HG02759 (cell line): ENCODE measurements at regions not wholly inside any gene's neighbourhood (a gene's known extent, or its start where the extent isn't known, plus 50 kb on each side); places are given as distances from the start of the nearest gene placed in this dataset.

Source experiments
- ATAC-seq: cut with Tn5 transposase; IDR thresholded peaks from one replicate; pipeline ENCODE4 v1.9.1; 2021; ENCODE audit warnings: mild to moderate bottlenecking, moderate library complexity; ENCODE audit not compliant: unreplicated experiment

DNA sequence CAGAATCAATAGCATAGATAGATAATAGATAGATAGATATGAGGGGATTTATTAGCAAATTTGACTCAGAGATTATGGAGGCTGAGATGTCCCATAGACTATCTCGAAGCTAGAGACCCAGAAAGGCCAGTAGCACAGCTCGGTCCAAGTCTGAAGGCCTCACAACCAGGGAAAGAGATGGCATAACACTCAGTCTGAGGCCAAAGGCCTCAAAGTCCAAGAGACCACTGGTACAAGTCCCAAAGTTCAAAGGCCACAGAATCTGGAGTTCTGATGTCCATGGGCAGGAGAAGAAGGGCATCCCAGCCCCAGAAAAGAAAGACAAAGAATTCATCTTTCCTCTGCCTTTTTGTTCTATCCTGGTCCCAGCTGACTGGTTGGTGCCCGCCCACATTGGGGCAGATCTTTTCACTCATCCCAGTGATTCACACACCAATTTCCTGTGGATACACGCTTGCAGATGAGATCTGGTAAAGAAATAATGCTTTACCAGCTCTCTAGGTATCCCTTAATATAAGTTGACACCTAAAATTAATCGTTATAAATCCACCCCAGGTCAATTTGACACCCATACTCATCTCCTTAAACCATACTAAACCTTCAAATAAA is 127.8 kb upstream of the FBN2 start:
- no peak for ATAC-seq

DNA sequence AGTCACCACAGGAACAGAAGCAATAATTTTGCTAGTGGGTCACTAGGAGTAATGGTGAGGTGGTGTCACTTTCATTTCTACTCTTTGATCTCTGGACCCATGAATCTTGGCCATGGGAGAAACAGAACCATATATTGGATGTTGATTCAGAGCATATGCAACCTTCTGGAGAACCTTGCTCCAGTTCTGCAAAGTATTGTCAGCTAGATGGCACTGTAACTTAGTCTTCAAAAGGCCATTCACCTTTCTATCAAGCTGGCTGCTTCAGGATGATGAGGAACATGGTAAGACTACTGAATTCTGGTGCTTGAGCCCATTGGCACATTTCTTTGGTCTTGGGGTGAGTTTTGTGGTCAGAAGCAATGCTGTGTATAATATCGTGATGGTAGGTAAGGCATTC is 129.1 kb upstream of the FBN2 start:
- no peak for ATAC-seq

DNA sequence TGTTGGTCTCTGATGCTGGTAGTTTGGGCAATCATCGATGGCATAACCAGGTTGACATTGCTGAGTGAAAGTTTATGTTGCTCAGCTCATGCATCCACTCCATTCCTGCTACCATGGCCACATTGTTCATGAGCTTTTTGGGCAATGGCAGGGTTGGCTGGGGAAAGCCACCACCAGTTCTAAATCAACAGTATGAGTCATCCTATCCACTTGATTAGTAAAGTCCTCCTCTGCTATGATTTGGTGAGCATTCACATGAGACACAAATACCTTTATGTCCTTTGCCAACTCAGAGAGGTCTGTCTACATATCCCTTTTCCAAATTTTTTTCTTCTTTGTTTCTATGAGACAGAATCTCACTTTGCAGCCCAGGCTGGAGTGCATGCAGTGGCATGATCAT is 129.7 kb upstream of the FBN2 start:
- ATAC-seq, result no peak

DNA sequence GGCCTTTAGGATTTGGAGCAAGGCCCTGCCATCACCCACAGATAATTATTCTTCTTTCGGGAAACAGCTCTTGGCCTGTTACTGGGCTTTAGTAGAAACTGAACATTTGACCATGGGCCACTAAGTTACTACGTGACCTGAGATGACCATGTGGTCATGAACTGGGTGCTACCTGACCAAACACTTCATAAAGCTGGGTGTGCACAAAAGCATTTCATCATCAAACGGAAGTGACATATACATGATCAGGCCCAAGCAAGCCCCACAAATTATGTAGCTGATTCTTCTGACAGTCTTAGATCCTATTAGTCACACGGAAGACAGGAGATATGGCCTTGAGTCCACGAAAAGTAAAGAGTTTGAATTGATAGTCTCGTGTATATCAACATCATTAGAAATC is 130.9 kb upstream of the FBN2 start:
- no peak for ATAC-seq

DNA sequence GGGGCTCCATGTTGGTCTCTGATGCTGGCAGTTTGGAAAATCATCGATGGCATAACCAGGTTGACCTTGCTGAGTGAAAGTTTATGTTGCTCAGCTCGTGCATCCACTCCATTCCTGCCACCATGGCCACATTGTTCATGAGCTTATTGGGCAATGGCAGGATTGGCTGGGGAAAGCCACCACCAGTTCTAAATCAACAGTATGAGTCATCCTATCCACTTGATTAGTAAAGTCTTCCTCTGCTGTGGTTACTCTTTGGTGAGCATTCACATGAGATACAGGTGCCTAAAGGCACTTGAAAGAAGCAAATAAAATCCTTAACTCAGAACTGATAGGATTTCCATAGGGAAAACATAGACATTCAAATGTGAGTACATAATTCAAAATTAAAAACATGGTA is 131.8 kb upstream of the FBN2 start:
- peak; percentile 56 for ATAC-seq

DNA sequence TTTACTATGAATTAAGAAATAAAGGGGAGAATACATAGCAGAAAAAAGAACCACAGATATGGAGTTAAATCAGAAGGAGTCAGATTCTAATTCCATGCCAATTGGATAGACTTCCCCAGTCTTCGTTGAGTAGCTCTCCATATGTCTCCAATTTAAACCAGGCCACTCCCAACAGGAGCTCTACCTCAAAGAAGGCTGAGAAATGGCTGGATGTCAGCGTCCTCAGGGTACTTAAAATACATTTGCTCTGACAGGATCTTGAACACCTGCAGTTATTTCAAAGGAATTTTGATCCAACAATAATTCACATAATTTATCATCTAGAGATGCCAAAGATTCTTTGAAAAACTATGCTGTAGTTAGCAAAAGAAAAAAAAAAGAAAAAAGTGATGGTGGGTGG is 133.9 kb upstream of the FBN2 start:
- ATAC-seq, result no peak

DNA sequence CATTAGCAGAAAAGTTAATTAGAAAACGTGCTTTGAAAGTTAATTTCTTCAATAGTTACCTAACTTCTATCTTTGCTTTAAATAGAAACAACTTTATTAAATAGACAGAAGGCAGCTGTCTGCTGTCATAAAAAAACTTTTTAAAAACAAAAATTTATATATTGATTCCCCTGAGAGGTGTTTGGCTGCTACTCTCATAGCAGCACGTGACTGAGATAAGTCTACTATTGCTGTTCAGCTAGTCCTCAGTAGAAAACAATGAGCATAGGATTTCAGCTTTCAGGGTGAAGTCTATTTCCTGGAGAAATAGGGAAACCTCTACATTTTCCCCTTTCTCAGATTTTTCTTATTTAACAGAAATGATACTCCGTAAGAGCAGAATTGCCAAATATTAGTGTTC is 135.0 kb upstream of the FBN2 start:
- ATAC-seq, result no peak

DNA sequence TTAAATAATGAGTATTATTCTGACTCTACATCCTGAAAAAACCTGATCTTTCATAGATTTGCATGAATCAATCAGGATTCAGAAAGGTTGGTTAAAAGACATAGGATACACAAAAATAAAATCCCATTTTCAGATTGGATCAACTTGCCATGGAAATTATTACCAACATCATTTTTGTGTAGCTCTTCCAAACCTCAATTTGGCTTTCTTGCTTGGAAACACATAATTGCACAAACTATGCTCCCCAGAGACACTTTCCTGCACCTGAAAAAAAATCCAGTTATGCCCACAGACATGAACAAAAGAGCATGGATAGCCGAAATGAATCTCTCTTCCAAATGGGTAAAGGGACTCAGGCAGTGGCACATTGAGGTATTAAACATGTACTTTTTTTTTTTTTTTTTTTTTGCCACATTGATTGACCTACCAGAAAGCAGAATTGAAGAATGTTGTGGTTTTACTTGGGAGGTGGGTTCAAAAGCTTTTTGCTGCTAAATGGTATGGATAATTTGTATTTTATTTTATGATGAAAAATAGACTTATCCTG is 135.4 kb upstream of the FBN2 start:
- ATAC-seq, result no peak

DNA sequence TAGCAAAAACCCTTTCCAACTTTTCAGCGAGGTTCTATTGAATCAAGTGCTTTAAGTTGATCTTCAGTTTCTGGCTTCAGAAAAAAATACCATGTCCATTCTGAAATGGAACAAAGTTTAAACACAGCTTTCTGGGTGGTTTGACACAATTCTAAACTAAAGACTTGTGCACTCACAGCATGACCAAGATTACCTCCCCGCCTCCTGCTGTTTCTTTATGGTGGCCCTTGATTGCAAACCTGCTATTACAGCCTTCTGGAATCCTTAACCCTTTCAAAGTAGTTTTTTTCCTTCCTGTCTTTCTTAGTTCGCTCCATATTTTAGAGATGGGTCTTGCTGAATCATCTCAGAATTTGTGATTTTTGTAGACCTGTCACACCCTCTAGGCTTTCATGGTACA is 135.9 kb upstream of the FBN2 start:
- no peak for ATAC-seq

DNA sequence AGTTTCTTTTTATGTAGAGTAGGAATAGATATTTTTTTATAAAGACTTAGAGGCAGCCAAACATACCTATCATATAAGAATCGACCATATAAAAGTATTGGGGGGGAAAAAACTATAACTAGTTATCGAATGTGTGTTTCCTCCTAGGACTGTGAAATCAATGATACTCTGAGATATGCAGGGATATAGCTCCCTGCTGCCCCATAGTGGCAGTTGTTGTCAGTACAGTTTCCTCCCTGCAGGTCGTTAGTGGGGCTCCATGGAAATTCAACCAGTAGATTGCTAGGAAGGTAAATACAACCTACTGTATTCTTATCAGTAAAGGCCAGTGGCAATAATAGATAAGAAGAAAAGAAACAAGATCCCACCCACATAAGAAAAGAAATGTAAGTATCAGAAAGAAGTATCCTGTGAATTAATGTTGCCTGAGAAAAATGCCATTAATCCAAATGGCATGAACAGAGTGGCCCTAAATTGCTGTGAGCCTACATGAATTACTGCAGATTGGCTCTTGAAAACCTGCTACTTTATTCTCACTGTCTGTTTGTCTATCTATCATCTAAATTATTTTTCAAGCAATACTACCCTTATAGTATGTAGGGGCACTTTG is 136.9 kb upstream of the FBN2 start:
- ATAC-seq, result peak; percentile 96

DNA sequence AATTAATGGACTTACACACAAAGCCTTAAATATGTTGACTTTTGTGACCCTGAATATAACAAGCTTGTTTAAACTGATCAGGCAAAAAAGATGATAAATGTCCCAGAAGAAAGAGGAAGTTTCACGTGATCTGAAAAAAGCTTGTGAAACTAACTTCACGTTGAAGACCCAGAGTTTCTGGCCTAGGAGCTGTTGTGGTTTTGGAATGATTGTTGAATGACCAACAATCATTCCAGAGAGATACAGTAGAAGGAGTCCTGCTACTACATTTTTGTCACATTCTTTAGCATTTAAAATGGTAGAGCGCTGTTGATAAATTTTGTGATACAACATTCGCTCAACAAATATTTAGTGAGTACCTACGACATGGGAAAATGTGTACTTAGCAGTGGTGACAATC is 143.1 kb upstream of the FBN2 start:
- ATAC-seq, result no peak

DNA sequence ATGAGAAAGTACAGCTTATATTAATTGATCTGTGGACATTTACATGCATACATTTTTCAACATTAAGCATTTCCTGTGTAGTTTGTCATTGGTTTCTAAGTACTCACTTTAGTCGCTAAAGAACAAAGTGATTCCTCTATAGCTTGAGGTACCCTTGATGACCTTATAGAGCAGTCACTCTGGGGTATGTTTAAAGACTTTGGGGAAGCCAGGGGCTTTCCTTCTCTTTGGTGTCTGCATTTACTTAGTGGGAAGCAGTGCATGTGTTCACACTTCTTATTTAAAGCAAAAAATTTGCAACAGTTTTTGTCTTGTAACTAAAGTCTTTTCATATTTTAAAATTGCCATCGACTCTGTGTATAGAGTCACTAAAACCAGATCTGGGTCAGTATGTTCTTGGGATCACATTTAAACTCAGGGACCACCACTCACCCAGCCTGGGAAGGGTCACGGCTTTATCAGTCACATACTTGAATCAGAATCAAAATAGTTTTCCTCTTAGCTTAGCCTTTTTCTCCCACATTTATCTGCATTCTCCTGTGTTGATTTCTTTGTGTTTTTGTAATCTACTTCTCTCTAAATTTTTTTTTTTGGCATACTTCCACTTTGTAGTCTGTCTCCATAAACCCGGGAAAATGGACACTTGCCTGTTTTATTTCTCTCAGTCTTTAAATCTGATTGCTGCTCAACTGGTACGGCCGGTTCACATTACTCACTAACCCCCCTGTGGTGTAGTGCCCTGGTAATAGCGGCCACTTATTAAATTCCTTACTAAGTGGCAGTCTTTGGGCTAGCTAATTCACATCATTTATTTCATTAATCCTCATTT is 143.9 kb upstream of the FBN2 start:
- ATAC-seq, result no peak

DNA sequence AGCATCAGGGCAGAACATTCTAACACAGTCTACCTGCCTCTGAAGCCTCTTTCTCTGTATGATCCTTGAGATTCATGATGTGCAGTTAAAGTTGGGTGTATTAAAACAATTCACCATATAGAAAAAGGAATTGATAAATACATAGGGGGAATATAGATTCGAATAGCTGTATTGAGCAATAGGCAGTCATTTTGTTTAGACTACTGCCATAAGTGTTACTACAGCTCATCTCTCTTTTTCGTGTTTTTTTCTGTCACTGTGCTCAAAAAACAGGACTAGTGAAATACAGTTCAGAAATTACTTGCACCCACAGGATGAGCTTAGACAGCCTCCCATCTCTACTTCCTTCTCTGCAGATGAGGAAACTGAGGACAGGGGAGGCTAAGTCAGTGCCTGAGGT is 144.6 kb upstream of the FBN2 start:
- no peak for ATAC-seq

DNA sequence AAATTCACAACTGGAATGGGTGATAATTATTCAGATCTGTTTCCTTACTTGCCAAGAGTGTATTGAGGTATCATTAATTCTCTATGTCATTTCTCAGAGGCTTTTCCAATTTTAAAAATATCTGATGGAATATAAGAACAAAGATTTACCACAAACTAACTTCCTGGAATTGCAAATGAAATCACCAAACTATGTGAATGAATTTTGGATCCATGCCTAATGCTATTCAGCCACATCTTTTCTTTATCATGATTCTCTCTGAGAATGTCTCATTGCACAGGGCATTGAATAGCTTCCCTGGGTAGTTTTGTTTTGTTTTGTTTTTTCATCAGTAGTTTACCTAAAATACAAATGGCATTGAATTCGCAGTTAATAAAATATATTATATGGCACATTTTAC is 146.9 kb upstream of the FBN2 start:
- ATAC-seq, result no peak

DNA sequence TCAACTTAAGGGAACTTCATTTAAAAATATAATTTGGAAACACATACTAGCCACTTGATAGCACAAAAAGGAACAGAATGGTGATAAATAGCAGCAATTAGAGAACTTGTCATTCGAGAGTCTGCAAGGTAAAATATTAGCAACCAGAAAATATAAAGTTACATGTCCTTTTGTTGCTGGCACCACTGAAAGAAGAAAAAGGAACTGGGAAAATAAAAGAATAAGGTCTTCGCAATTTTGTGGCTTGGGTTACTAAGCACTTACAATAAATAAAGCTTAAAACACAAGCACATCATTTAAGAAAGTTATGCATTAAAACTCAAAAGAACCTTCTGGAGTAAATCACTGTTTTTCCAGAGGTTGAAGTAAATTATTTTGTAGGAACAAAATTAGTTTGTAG is 149.9 kb upstream of the FBN2 start:
- ATAC-seq, result no peak

DNA sequence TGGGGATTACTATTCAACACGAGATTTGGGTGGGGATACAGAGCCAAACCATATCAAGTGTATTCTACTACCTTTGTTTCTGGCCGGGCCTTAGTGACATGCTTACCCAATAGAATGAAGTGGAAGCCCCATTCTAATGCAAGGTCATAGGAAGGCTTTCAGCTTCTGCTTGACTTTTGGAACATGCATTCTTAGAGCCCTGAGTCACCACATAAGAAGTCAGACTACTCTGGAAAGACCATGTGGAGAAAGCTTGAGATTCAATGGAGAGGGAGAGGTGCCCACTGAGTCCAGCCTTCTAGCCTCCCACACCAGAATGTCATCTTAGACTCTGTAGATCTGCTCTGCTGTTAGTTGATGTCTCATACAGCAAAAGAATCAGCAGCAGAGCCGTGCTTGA is 155.7 kb upstream of the FBN2 start:
- no peak for ATAC-seq

DNA sequence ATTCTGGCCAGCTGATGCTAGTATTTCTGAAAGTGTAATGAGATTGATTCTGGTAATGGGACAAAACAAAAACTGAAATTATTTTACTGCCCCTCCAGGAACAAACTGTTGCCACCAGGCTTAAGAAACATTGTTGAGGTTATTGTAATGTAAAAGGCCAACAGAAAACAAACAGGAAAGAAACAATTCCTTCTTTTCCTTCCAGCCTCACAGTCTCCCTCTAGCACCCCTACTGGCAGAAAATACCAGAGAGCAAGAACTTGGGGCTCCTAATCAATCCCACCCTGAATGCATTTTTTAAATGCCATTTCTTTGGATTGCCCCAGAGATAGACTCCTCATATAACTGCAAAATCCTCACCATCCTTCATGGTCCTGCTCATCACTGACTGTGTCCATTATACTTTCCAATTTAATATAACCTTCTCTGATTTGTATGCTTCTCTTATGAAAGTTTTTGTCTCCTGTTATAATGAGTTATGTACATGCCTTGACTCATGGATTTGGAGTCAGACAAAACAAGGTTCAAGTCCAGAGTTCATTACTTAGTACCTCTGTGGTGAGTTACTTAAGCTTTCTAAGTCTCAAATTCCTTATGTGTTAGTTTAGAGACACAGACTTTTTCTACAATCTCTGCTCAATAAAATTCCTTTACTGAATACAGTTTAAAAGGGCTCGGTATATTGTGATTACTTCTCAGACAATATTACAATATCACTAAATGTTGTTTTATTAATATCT is 157.9 kb upstream of the FBN2 start:
- no peak for ATAC-seq

DNA sequence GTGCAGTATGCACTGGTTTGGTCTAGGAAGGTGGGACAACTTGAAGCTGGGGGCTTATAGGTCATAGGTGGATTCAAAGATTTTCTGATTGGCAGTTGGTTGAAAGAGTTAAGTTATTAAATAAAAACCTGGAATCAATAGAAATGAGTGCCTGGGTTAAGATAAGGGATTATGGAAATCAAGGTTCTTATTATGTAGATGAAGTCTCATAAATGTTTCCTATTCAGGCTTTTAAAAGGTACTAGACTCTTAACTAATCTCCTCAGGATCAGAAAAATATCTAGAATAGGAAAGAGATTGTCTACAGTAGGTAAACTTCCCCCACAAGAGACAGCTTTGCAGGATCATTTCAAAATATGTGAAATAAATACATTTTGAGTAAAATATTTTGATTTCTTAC is 163.3 kb upstream of the FBN2 start:
- ATAC-seq, result no peak

DNA sequence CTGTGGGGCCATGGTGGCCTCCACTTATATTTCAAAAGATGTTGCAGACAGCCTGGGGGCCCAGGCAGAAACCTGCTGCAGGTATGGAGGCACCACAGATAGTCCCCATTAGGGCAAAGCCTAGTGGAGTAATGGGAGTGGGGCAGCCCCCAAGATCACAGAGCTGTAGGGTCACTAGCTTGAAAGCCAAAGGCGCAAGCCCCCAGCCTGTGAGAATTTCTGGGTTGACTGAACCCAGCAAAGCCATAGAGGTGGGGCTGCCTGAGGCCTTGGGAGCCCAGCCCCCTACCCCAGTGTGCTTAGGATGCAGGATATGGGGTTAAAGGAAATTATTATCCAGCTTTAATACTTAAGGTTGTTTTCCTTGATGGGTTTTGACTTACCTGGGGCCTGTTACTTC is 165.3 kb upstream of the FBN2 start:
- ATAC-seq, result no peak

DNA sequence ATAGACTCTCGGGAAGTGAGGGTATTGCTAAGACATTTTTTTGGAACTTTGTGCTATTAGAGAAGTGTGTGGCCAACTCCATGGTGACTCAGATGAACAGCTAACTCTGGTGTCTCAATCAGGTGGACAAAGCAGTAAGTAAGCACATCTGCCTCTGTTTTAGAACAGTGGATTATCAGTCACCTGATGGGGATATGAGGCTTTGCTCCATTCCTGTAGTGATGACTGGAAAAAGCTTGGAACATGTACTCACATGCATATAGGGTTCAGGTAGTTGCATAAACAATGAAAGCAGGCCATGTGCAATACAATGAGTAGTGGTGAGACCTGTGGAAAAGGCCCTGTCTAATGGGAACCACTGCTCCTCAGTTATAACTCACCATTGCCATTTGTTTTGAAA is 168.2 kb upstream of the FBN2 start:
- no peak for ATAC-seq

DNA sequence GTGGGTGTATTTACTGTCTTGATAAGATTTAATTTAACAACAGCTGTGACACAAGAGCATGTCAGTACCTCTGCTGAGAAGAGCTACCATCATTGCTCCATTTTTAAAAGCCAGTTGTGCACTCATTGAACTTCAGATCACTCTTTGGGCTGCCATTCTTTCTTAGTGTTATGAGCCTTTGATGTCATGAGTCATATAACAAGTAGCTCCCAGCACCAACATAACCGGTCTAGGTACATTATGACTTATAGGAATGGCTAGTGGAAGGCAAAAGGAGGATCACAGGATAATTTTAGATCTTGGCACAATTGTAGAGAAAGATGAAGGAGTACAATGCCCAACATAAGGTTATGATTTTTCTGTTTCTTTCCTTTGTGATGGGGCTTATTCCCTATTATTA is 170.8 kb upstream of the FBN2 start:
- ATAC-seq, result no peak
